ENCODE measurements at regions not wholly inside any gene's neighbourhood (a gene's known extent, or its start where the extent isn't known, plus 50 kb on each side); places are given as distances from the start of the nearest gene placed in this dataset.

DNA sequence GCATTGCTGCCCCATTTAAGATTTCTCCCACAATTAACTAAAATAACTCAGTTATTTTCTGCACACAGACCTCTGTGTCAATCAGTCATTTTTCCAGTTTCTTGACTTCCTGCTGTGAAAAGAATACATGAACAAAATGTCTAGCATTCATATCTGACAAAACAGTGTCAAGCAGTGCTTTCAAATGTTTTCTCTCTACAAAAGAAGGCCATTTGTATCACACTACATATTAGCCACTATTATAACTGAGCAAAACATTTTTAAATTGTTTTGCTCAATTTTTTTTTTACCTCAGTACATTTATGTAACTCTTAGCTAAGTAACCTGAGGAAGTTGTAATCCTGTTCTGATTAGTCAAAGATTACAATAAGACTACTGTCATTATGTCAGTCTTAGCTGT, 1498.5 kb upstream of the PRMT6 start:
- Histone ChIP-seq H3K27ac (no peak overlapping the region), H3K36me3 (no peaks in the 10 kb centered on the region), H3K4me1 (ENCODE audit: control insufficient read depth in 1 of 2, low read depth in 2 of 2) (no peaks in the 10 kb centered on the region), H3K27me3 (replicated peaks; ENCODE audit: insufficient read depth) (no peaks in the 10 kb centered on the region), H3K4me3 (no peak overlapping the region), H3K9me3 (no peaks in the 10 kb centered on the region)
- TF ChIP-seq, protein P1, sequence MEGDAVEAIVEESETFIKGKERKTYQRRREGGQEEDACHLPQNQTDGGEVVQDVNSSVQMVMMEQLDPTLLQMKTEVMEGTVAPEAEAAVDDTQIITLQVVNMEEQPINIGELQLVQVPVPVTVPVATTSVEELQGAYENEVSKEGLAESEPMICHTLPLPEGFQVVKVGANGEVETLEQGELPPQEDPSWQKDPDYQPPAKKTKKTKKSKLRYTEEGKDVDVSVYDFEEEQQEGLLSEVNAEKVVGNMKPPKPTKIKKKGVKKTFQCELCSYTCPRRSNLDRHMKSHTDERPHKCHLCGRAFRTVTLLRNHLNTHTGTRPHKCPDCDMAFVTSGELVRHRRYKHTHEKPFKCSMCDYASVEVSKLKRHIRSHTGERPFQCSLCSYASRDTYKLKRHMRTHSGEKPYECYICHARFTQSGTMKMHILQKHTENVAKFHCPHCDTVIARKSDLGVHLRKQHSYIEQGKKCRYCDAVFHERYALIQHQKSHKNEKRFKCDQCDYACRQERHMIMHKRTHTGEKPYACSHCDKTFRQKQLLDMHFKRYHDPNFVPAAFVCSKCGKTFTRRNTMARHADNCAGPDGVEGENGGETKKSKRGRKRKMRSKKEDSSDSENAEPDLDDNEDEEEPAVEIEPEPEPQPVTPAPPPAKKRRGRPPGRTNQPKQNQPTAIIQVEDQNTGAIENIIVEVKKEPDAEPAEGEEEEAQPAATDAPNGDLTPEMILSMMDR (IDR thresholded peaks at IDR 0.05), result no peak
- DNase-seq (ENCODE audit: low spot score), result no peak
- no peak for ATAC-seq (ENCODE audit: insufficient number of reproducible peaks, low FRiP score, low read depth)

DNA sequence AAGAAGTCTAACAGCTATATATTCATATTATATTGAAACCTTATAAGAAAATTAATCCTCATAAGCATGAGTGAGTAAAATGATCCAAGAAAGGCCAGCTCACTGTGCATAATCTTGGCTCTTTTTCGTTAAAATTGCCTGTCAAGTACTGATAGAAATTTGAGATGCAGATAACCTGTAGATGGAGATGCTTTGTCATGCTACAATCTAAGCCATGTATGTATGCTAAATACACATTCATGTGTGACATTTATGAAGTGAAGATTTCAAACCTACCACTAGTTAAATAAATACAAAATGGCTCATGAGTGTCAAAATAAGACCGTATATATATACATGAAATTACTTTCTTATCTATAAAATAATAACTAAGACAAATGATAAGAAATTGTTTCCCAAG, 1491.5 kb upstream of the PRMT6 start:
- DNase-seq (ENCODE audit: low spot score) (no peak), ATAC-seq (ENCODE audit: insufficient number of reproducible peaks, low FRiP score, low read depth) (no peak)
- H3K9me3 ChIP-seq, result no peaks in the 10 kb centered on the region
- no peaks in the 10 kb centered on the region for H3K4me1 ChIP-seq (ENCODE audit: control insufficient read depth in 1 of 2, low read depth in 2 of 2)
- no peak overlapping the region for H3K27ac ChIP-seq
- no peaks in the 10 kb centered on the region for H3K36me3 ChIP-seq
- TF ChIP-seq, protein P1 (IDR thresholded peaks at IDR 0.05), result no peak
- H3K4me3 ChIP-seq, result no peak overlapping the region
- H3K27me3 ChIP-seq (replicated peaks; ENCODE audit: insufficient read depth), result no peaks in the 10 kb centered on the region

DNA sequence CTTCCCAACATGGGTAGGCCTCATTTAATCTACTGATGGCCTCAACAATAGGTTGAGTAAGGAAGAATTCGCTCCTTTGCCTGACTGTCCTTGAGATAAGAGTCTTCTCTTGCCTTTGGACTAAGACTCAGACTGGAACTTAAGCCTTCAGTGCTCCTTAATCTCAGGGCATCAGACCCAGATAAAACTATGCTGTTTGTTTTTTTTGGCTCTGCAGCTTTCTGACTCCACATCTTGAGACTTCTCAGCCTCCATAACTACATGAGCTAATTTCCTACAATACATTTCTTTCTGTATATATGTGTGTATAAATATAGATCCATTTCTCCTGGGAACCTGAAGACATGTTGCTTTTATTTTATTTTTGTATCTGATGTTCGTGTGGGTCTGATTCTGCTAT, 1470.7 kb upstream of the PRMT6 start:
- no peaks in the 10 kb centered on the region for H3K36me3 ChIP-seq

DNA sequence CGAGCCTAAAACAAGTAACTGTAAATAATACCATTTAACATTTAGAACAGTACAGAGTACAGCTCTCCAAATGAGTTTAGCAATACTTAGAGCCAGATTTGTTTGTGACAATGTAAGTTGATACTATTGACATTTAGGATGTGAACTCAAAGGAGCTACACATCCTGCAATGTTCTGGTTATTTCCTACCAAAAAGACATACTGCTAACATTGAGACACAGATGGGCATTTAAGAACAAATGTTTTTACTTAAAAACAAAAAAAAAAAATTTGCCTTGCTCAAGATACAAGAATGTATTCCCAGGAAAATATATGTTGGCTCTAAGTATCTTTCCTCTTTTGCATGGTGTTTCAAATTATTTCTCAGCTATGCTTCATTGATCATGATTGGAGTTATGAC, 1464.8 kb upstream of the PRMT6 start:
- TF ChIP-seq, protein P1 (IDR thresholded peaks at IDR 0.05), result no peak
- Histone ChIP-seq H3K36me3 (no peaks in the 10 kb centered on the region), H3K4me3 (no peak overlapping the region), H3K27me3 (replicated peaks; ENCODE audit: insufficient read depth) (no peaks in the 10 kb centered on the region), H3K4me1 (ENCODE audit: control insufficient read depth in 1 of 2, low read depth in 2 of 2) (no peaks in the 10 kb centered on the region), H3K27ac (no peak overlapping the region), H3K9me3 (no peaks in the 10 kb centered on the region)
- ATAC-seq (ENCODE audit: insufficient number of reproducible peaks, low FRiP score, low read depth) (no peak), DNase-seq (ENCODE audit: low spot score) (no peak)

More for the DNA sequence above, 1470.7 kb upstream of the PRMT6 start:
- Histone ChIP-seq H3K4me1 (ENCODE audit: control insufficient read depth in 1 of 2, low read depth in 2 of 2) (no peaks in the 10 kb centered on the region), H3K9me3 (no peaks in the 10 kb centered on the region), H3K27me3 (replicated peaks; ENCODE audit: insufficient read depth) (no peaks in the 10 kb centered on the region), H3K27ac (no peak overlapping the region), H3K4me3 (no peak overlapping the region)
- ATAC-seq (ENCODE audit: insufficient number of reproducible peaks, low FRiP score, low read depth) (no peak), DNase-seq (ENCODE audit: low spot score) (no peak)
- TF ChIP-seq, protein P1 (IDR thresholded peaks at IDR 0.05), result no peak

DNA sequence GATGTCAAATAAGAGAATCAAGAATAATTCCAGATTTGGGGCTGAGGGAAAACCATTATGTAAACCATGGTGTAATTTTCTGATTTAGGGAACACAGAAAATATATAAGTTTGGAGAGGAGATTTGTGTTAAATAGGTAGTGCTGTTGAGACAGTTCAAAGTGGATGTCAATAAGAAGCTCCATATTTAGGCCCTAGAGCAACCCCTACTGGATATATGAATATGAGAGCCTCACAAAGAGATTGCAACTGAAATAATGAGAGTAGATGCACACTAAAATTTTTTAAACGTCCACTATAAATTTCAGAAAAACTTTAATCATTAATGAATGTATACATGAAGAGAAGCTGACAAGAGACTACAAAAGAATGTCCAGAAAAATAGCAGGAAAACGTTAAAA, 1447.8 kb upstream of the PRMT6 start:
- no peak for ATAC-seq (ENCODE audit: insufficient number of reproducible peaks, low FRiP score, low read depth)
- DNase-seq (ENCODE audit: low spot score), result no peak

More for the DNA sequence above, 1447.8 kb upstream of the PRMT6 start:
- Histone ChIP-seq H3K9me3 (no peaks in the 10 kb centered on the region), H3K36me3 (no peaks in the 10 kb centered on the region), H3K4me1 (ENCODE audit: control insufficient read depth in 1 of 2, low read depth in 2 of 2) (no peaks in the 10 kb centered on the region), H3K27ac (no peak overlapping the region), H3K4me3 (no peak overlapping the region), H3K27me3 (replicated peaks; ENCODE audit: insufficient read depth) (no peaks in the 10 kb centered on the region)
- TF ChIP-seq, protein P1 (IDR thresholded peaks at IDR 0.05), result no peak

Data from thoracic aorta (tissue), 2 donors.